Cardiac muscle cell (in vitro differentiated cells and primary cell): ENCODE measurements at regions not wholly inside any gene's neighbourhood (a gene's known extent, or its start where the extent isn't known, plus 50 kb on each side); places are given as distances from the start of the nearest gene placed in this dataset.

Experiments
- DNase-seq, 2 donors: peaks; one replicate each; pipeline versions ENCODE4 v3.0.0 to v3.0.0-alpha.2; 2010 to 2017; ENCODE audit warnings: low read depth in 1 of 2, low spot score in 1 of 2
- H3K27ac ChIP-seq: fragments of 200-600 bp; sonication (generic); 2 replicates; pipeline ENCODE4 v1.5.1; 2016
- H3K27me3 ChIP-seq: fragments of 200-600 bp; sonication (generic); 2 replicates; pipeline ENCODE4 v1.6.0; 2016; ENCODE audit warnings: control low read depth
- H3K36me3 ChIP-seq: fragments of 200-600 bp; sonication (generic); 2 replicates; pipeline ENCODE4 v1.5.1; 2016; ENCODE audit warnings: control low read depth
- H3K4me1 ChIP-seq: fragments of 200-600 bp; sonication (generic); 2 replicates; pipeline ENCODE4 v1.8.1; 2017; ENCODE audit warnings: low read depth, mild to moderate bottlenecking, mixed run types
- H3K4me3 ChIP-seq: fragments of 200-600 bp; sonication (generic); 2 replicates; pipeline ENCODE4 v1.5.1; 2016; ENCODE audit warnings: mild to moderate bottlenecking
- H3K9me3 ChIP-seq: fragments of 200-600 bp; sonication (generic); 2 replicates; pipeline ENCODE4 v1.5.1; 2017; ENCODE audit warnings: low read depth, mild to moderate bottlenecking, control low read depth
- TF ChIP-seq, protein P1 (sequence below): IDR thresholded peaks from 2 replicates; pipeline ENCODE4 v1.5.1; 2012; ENCODE audit warnings: low read depth, mild to moderate bottlenecking, low read length

DNA sequence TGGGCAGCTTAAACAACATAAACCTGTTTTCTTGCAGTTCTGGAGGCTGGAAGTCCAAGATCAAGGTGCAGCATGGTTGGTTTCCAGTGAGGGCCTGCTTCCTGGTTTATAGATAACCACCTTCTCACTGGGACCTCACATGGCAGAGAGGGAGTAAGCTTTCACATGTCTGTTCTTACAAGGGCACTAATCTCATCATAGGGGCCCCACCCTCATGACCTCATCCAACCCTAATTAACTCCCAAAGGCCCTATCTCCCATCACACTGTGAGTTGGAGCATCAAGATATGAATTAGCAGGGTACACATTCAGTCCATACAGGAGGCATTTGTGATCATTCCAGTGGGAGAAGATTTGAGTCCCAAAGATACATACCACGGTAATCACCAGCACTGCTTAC, 50.5 kb upstream of the GRIN2A start:
- no peaks in the 10 kb centered on the region for H3K9me3 ChIP-seq
- no peak for DNase-seq
- no peak overlapping the region for H3K4me3 ChIP-seq
- H3K27ac ChIP-seq, result no peak overlapping the region
- TF ChIP-seq, protein P1, sequence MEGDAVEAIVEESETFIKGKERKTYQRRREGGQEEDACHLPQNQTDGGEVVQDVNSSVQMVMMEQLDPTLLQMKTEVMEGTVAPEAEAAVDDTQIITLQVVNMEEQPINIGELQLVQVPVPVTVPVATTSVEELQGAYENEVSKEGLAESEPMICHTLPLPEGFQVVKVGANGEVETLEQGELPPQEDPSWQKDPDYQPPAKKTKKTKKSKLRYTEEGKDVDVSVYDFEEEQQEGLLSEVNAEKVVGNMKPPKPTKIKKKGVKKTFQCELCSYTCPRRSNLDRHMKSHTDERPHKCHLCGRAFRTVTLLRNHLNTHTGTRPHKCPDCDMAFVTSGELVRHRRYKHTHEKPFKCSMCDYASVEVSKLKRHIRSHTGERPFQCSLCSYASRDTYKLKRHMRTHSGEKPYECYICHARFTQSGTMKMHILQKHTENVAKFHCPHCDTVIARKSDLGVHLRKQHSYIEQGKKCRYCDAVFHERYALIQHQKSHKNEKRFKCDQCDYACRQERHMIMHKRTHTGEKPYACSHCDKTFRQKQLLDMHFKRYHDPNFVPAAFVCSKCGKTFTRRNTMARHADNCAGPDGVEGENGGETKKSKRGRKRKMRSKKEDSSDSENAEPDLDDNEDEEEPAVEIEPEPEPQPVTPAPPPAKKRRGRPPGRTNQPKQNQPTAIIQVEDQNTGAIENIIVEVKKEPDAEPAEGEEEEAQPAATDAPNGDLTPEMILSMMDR, result no peak
- H3K4me1 ChIP-seq, result no peaks in the 10 kb centered on the region
- no peaks in the 10 kb centered on the region for H3K36me3 ChIP-seq
- no peaks in the 10 kb centered on the region for H3K27me3 ChIP-seq

DNA sequence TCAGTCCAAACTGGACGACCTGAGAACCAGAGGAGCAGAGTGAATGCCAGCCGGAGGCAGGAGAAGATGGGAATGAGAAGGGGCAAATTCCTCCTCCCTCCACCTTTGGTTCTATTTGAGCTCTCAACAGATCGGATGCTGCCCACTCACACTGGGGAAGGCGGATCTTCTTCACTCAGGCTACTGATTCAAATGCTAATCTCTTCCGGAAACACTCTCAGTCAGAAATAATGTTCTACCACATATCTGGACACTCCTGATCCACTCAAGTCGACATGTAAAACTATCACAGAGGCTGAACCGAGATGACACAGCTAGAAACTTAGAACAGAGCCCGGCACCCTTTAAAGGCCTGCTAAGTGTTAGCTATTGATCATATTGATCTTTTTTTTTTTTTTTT, 57.4 kb upstream of the GRIN2A start:
- DNase-seq, result no peak
- H3K4me3 ChIP-seq, result no peak overlapping the region
- no peaks in the 10 kb centered on the region for H3K27me3 ChIP-seq
- no peaks in the 10 kb centered on the region for H3K9me3 ChIP-seq
- H3K27ac ChIP-seq, result no peak overlapping the region
- no peaks in the 10 kb centered on the region for H3K4me1 ChIP-seq
- no peaks in the 10 kb centered on the region for H3K36me3 ChIP-seq
- TF ChIP-seq, protein P1, result no peak

DNA sequence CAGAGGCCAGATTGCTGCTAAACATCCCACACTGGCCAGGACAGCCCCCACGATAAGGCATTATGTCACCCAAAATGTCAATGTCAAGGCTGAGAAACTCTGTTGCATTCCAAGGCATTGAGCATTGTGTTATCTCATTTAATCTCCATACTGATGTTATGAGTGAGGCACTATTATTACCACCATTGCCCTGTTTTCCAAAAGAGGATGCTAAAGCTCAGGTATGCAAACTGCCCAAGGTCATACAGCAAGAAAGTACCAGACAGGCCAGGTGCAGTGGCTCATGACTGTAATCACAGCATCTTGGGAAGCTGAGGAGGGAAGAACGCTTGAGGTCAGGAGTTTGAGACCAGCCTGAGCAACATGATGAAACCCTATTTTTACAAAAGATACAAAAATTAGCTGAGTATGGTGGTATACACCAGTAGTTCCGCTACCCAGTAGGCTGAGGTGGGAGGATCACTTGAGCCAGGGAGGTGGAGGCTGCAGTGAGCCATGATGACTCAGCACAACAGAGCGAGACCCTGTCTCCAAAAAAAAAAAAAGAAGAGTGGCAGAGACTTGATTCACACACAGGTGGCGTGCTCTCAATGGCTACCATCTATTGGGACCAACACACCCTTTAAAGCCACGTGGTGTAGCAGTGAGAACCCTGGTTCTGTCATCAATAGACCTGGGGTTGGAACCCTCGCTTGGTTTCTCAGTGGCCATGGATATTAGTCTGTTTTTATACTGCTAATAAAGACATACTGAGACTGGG, 58.8 kb upstream of the GRIN2A start:
- Histone ChIP-seq H3K4me1 (no peaks in the 10 kb centered on the region), H3K27ac (no peak overlapping the region), H3K36me3 (no peaks in the 10 kb centered on the region), H3K4me3 (no peak overlapping the region), H3K9me3 (no peaks in the 10 kb centered on the region), H3K27me3 (no peaks in the 10 kb centered on the region)
- TF ChIP-seq, protein P1, result no peak
- DNase-seq, result no peak

DNA sequence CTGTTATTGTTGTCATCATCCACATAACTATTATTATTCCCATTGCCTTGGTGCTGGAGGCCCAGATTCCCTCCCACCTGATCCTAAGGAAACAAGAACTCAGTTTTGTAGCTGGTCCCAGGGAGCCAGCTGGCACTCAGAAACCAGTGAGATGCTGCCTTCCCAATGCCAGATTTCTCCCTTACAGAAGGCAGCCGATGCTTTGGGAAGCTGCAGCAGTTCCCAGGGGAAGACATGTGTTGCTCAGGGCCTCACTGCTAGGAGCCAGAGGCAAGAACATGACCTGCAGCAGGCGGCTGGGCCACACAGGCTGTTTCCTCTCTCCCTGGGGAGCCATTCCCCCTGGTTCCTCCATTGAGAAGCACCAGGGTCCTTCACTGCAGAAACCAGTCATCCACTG, 59.9 kb upstream of the GRIN2A start:
- Histone ChIP-seq H3K4me1 (no peaks in the 10 kb centered on the region), H3K9me3 (no peaks in the 10 kb centered on the region), H3K27me3 (no peaks in the 10 kb centered on the region), H3K36me3 (no peaks in the 10 kb centered on the region), H3K27ac (no peak overlapping the region), H3K4me3 (no peak overlapping the region)
- TF ChIP-seq, protein P1, result no peak
- no peak for DNase-seq

DNA sequence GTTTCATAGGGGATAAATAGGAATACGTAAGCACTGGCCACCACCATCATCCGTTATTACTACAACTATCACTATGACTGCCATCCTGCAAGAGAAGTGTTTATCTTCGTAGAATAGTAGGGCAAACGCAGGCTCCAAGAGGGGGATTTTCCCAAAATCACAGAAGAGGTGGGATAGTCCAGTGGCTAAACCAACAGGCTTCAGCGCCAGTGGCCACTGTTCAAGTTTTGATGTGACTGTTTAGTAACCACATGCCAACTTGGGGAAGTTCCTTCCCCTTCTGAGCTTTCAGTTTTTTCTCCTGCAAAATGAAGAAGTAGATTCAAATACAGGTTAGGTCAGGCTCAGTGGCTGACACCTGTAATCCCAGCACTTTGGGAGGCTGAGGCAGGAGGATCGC, 60.7 kb upstream of the GRIN2A start:
- no peaks in the 10 kb centered on the region for H3K4me1 ChIP-seq
- TF ChIP-seq, protein P1, result no peak
- no peaks in the 10 kb centered on the region for H3K27me3 ChIP-seq
- no peak for DNase-seq
- no peaks in the 10 kb centered on the region for H3K9me3 ChIP-seq
- no peak overlapping the region for H3K27ac ChIP-seq
- H3K4me3 ChIP-seq, result no peak overlapping the region
- H3K36me3 ChIP-seq, result no peaks in the 10 kb centered on the region
